Endothelial cell (in vitro differentiated cells): ENCODE measurements at regions not wholly inside any gene's neighbourhood (a gene's known extent, or its start where the extent isn't known, plus 50 kb on each side); places are given as distances from the start of the nearest gene placed in this dataset.

ENCODE experiments used
- DNase-seq: peaks from one replicate; pipeline ENCODE4 v3.0.0; 2021; ENCODE audit warnings: low spot score
- H3K27ac Mint-ChIP-seq: one replicate; pipeline ENCODE4 v1.8.0; 2021; ENCODE audit warnings: mixed read lengths, inconsistent platforms; ENCODE audit not compliant: unreplicated experiment
- H3K27me3 Mint-ChIP-seq: one replicate; pipeline ENCODE4 v1.8.0; 2021; ENCODE audit warnings: mild to moderate bottlenecking, moderate library complexity, mixed read lengths, inconsistent platforms; ENCODE audit not compliant: unreplicated experiment
- H3K36me3 Mint-ChIP-seq: one replicate; pipeline ENCODE4 v1.8.0; 2021; ENCODE audit warnings: mild to moderate bottlenecking, low read depth, mixed read lengths, inconsistent platforms; ENCODE audit not compliant: unreplicated experiment
- H3K4me1 Mint-ChIP-seq: one replicate; pipeline ENCODE4 v1.8.0; 2021; ENCODE audit warnings: mild to moderate bottlenecking, mixed read lengths, inconsistent platforms; ENCODE audit not compliant: unreplicated experiment
- H3K4me3 Mint-ChIP-seq: one replicate; pipeline ENCODE4 v1.8.0; 2021; ENCODE audit warnings: mild to moderate bottlenecking, mixed read lengths, inconsistent platforms; ENCODE audit not compliant: unreplicated experiment
- H3K9me3 Mint-ChIP-seq: one replicate; pipeline ENCODE4 v1.8.0; 2021; ENCODE audit warnings: mixed read lengths, inconsistent platforms; ENCODE audit not compliant: unreplicated experiment
- TF ChIP-seq, protein P1 (sequence below): fragments of 200-600 bp; sonication (generic); IDR thresholded peaks from one replicate; pipeline ENCODE4 v1.5.0; 2021; ENCODE audit warnings: antibody characterized with exemption; ENCODE audit not compliant: unreplicated experiment

DNA sequence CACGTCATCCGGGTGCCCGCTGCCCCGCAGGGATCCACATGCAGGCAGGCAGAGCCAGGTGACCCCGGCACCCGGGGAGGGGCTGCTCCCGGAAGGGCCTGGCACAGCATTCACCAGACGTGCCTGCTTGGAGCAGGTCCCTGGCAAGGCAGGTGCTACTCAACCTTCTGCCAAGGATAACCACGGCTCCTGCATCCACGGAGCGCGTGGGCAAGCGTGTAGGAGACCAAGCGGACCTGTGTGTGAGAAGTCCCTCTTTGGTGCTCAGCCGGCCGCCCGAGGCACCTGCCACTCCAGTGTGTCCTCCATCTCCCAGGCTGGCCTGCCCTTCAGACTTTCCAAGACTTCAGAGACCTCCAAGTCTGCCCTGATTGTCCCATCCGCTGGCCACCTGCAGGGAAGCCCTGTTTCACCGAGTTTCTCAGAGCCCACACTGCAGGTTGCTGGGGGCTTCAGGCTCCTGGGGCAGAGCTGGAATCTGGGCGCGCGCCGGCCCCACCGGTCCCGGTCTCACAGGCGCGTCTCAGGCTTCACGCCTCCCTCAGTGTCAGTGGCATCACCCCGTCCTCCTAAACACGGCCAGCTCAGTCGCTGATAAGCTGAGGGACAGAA lies 124.3 kb downstream of the DLL1 start:
- Mint-ChIP-seq H3K4me3 (no peak overlapping the region), H3K27me3 (peaks cover 29% of the 10 kb centered on the region), H3K4me1 (no peaks in the 10 kb centered on the region), H3K36me3 (peaks cover 8% of the 10 kb centered on the region), H3K9me3 (peaks cover 3% of the 10 kb centered on the region), H3K27ac (no peak overlapping the region)
- no peak for DNase-seq
- TF ChIP-seq, protein P1, sequence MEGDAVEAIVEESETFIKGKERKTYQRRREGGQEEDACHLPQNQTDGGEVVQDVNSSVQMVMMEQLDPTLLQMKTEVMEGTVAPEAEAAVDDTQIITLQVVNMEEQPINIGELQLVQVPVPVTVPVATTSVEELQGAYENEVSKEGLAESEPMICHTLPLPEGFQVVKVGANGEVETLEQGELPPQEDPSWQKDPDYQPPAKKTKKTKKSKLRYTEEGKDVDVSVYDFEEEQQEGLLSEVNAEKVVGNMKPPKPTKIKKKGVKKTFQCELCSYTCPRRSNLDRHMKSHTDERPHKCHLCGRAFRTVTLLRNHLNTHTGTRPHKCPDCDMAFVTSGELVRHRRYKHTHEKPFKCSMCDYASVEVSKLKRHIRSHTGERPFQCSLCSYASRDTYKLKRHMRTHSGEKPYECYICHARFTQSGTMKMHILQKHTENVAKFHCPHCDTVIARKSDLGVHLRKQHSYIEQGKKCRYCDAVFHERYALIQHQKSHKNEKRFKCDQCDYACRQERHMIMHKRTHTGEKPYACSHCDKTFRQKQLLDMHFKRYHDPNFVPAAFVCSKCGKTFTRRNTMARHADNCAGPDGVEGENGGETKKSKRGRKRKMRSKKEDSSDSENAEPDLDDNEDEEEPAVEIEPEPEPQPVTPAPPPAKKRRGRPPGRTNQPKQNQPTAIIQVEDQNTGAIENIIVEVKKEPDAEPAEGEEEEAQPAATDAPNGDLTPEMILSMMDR, result no peak

DNA sequence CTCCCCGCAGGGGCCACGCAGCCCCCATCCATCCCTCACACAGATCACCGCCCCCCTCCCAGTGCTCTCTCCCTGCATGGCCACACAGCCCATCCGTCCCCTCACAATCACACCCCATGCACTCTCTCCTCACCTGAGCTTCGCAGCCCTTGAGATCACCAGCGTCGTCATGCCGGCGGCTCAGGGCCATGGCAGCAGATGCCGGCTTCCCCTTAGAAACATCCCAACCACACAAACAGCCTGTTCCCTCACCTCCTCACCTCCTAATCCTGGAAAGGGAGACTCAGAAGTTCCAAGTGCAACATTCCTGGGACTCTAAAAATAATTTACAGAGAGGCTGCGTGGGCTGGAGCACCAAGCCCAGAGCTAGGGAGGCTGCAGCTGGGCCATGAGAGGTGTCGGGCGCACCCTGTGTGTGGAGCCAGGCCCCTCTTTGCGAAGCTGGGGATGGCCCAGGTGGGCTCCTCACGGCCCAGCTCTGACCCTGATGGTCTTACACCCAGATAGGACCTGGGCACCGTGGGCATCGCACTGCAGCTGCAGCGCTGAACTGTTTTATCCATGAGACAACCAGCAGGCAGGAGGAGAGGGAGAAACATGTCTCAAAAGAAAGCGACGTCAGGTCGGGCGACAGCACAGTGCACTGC lies 125.3 kb downstream of the DLL1 start:
- TF ChIP-seq, protein P1, result no peak
- Mint-ChIP-seq H3K4me1 (no peaks in the 10 kb centered on the region), H3K27ac (no peak overlapping the region), H3K27me3 (peaks cover 22% of the 10 kb centered on the region), H3K4me3 (no peak overlapping the region), H3K36me3 (peaks cover 8% of the 10 kb centered on the region), H3K9me3 (peaks cover 3% of the 10 kb centered on the region)
- DNase-seq, result no peak

DNA sequence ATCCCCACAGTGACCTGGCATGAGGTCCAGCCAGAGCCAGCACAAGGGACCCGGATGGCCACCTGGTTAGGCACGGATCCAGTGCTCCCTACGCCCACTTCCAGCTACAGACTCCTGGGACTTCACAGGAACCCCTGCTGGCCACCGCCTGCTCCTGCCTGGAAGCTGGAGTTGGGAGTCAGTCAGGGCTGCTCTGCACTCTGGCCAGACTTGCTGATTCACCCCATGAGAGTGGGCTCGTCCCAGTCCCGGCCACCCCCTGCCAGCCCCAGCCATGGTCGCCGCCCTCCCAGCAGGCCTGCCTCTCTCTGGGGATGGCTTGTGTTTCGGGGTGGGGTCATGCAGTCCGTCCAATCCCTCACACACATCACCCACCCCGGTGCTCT lies 125.8 kb downstream of the DLL1 start:
- Mint-ChIP-seq H3K27ac (no peak overlapping the region), H3K27me3 (peaks cover 22% of the 10 kb centered on the region), H3K4me1 (no peaks in the 10 kb centered on the region), H3K4me3 (no peak overlapping the region), H3K36me3 (peaks cover 8% of the 10 kb centered on the region), H3K9me3 (peaks cover 3% of the 10 kb centered on the region)
- no peak for DNase-seq
- TF ChIP-seq, protein P1, result no peak

DNA sequence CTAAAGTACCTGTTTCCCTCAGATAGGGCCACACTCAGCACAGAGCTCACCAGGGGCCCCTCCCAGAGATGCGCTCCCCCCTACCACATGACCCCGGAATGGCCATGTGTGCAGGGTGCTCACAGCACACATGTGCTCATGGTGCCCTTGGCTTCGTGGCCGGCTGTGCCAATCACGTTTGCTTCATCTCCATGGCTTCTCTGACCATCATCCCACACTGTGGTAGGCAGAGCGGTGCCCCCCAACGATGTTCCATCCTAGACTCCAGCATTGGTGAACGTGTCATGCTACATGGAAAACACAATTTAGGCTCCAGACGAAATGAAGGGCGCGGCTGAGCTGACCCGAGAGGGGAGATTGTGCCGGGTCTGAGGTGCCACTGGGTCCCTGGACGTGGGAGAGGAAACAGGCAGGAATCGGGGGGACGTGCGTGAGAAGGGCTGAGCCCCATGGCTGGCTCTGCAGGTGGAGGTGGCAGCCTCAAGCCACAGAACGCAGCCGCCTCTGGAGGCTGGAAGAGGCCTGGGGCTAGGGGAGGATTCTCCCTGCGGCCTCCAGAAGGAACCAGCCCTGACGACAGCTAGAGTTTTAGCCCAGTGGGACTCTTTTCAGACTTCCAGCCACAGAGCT lies 126.5 kb downstream of the DLL1 start:
- peaks cover 22% of the 10 kb centered on the region for H3K27me3 Mint-ChIP-seq
- H3K4me1 Mint-ChIP-seq, result no peaks in the 10 kb centered on the region
- TF ChIP-seq, protein P1, result no peak
- no peak overlapping the region for H3K4me3 Mint-ChIP-seq
- DNase-seq, result no peak
- no peak overlapping the region for H3K27ac Mint-ChIP-seq
- H3K9me3 Mint-ChIP-seq, result no peaks in the 10 kb centered on the region
- H3K36me3 Mint-ChIP-seq, result peaks cover 5% of the 10 kb centered on the region
